ENCODE measurements at regions not wholly inside any gene's neighbourhood (a gene's known extent, or its start where the extent isn't known, plus 50 kb on each side); places are given as distances from the start of the nearest gene placed in this dataset.

- ATAC-seq (ENCODE audit: low FRiP score) (no peak), DNase-seq (ENCODE audit: low spot score) (no peak)
- TF ChIP-seq CTCF (IDR thresholded peaks at IDR 0.05): no peak
Observed at GRCh38 chr3:96491023-96491422, 323.4 kb upstream of the EPHA6 start.

- TF ChIP-seq CTCF (IDR thresholded peaks at IDR 0.05): no peak
Observed at GRCh38 chr3:96491868-96492267, 322.5 kb upstream of the EPHA6 start.

GRCh38 chr3:96510334-96510733 is 304.1 kb upstream of the EPHA6 start:
- ATAC-seq (ENCODE audit: low FRiP score) (no peak), DNase-seq (ENCODE audit: low spot score) (no peak)
- TF ChIP-seq CTCF (IDR thresholded peaks at IDR 0.05): no peak

More at GRCh38 chr3:96491868-96492267, 322.5 kb upstream of the EPHA6 start:
- DNase-seq (ENCODE audit: low spot score): no peak
- ATAC-seq (ENCODE audit: low FRiP score): no peak

- no peak for TF ChIP-seq CTCF (IDR thresholded peaks at IDR 0.05)
- DNase-seq (ENCODE audit: low spot score): no peak
- ATAC-seq (ENCODE audit: low FRiP score): no peak
Observed at GRCh38 chr3:96537165-96537564, 277.2 kb upstream of the EPHA6 start.

- TF ChIP-seq CTCF (IDR thresholded peaks at IDR 0.05): no peak
- ATAC-seq (ENCODE audit: low FRiP score) (no peak), DNase-seq (ENCODE audit: low spot score) (no peak)
Observed at GRCh38 chr3:96538186-96538585, 276.2 kb upstream of the EPHA6 start.

GRCh38 chr3:96548073-96548472 is 266.3 kb upstream of the EPHA6 start:
- TF ChIP-seq CTCF (IDR thresholded peaks at IDR 0.05): no peak
- no peak for ATAC-seq (ENCODE audit: low FRiP score)
- DNase-seq (ENCODE audit: low spot score): no peak

GRCh38 chr3:96576935-96577334 is 237.5 kb upstream of the EPHA6 start:
- ATAC-seq (ENCODE audit: low FRiP score) (no peak), DNase-seq (ENCODE audit: low spot score) (no peak)
- TF ChIP-seq CTCF (IDR thresholded peaks at IDR 0.05): no peak
